ENCODE measurements at regions not wholly inside any gene's neighbourhood (a gene's known extent, or its start where the extent isn't known, plus 50 kb on each side); places are given as distances from the start of the nearest gene placed in this dataset.

- no peak overlapping the region for H3K27ac ChIP-seq
- no peaks in the 10 kb centered on the region for H3K36me3 ChIP-seq
- DNase-seq: no peak
- 37 to 42% methylated on average over 2 of the region's 2 CpGs for WGBS, 2 donors
- H3K4me1 ChIP-seq: no peaks in the 10 kb centered on the region
- no peak for ATAC-seq
- H3K27me3 ChIP-seq: no peaks in the 10 kb centered on the region
- no peak overlapping the region for H3K4me3 ChIP-seq
- H3K9me3 ChIP-seq: peaks cover 0 to 2% (median 0%) of the 10 kb centered on the region in 11 donors
- TF ChIP-seq CTCF (IDR thresholded peaks at IDR 0.05): no peak
- intact Hi-C loops (cut with DNase I): no loop called here
Observed at GRCh38 chr4:164357957-164358356, 396.0 kb upstream of the SMIM31 start.

GRCh38 chr4:164358400-164358799, 395.5 kb upstream of the SMIM31 start:
- no peak overlapping the region for H3K4me3 ChIP-seq
- intact Hi-C loops (cut with DNase I): no loop called here
- H3K9me3 ChIP-seq: peaks cover 0 to 2% (median 0%) of the 10 kb centered on the region in 11 donors
- no peak for ATAC-seq
- no peaks in the 10 kb centered on the region for H3K36me3 ChIP-seq
- no peaks in the 10 kb centered on the region for H3K4me1 ChIP-seq
- WGBS, 2 donors: 62 to 78% methylated on average over 1 of the region's 1 CpG
- no peak for DNase-seq
- no peak for TF ChIP-seq CTCF (IDR thresholded peaks at IDR 0.05)
- no peak overlapping the region for H3K27ac ChIP-seq
- no peaks in the 10 kb centered on the region for H3K27me3 ChIP-seq

- Histone ChIP-seq H3K4me1 (no peaks in the 10 kb centered on the region), H3K27me3 (no peaks in the 10 kb centered on the region), H3K36me3 (no peaks in the 10 kb centered on the region), H3K4me3 (no peak overlapping the region), H3K9me3 (peaks cover 0 to 2% (median 0%) of the 10 kb centered on the region in 11 donors), H3K27ac (no peak overlapping the region)
- intact Hi-C loops (cut with DNase I): no loop called here
- no peak for TF ChIP-seq CTCF (IDR thresholded peaks at IDR 0.05)
- ATAC-seq (no peak), DNase-seq (no peak)
- 70 to 71% methylated on average over 6 of the region's 6 CpGs for WGBS, 2 donors
Observed at GRCh38 chr4:164359881-164360280, 394.1 kb upstream of the SMIM31 start.

- WGBS, 2 donors: 63 to 69% methylated on average over 6 of the region's 6 CpGs
- H3K4me1 ChIP-seq: no peaks in the 10 kb centered on the region
- no peaks in the 10 kb centered on the region for H3K9me3 ChIP-seq
- no peak for TF ChIP-seq CTCF (IDR thresholded peaks at IDR 0.05)
- H3K4me3 ChIP-seq: no peak overlapping the region
- ATAC-seq: no peak
- no peaks in the 10 kb centered on the region for H3K36me3 ChIP-seq
- intact Hi-C loops (cut with DNase I): no loop called here
- DNase-seq: no peak
- no peak overlapping the region for H3K27ac ChIP-seq
- no peaks in the 10 kb centered on the region for H3K27me3 ChIP-seq
Observed at GRCh38 chr4:164368894-164369293, 385.0 kb upstream of the SMIM31 start.

- ATAC-seq (no peak), DNase-seq (no peak)
- Histone ChIP-seq H3K27me3 (no peaks in the 10 kb centered on the region), H3K9me3 (no peaks in the 10 kb centered on the region), H3K27ac (no peak overlapping the region), H3K36me3 (no peaks in the 10 kb centered on the region), H3K4me1 (no peaks in the 10 kb centered on the region), H3K4me3 (no peak overlapping the region)
- no peak for TF ChIP-seq CTCF (IDR thresholded peaks at IDR 0.05)
- 26 to 39% methylated on average over 1 of the region's 1 CpG for WGBS, 2 donors
- intact Hi-C loops (cut with DNase I): no loop called here
Observed at GRCh38 chr4:164373021-164373420, 380.9 kb upstream of the SMIM31 start.
